Ovary (tissue), 7 donors: ENCODE measurements at regions not wholly inside any gene's neighbourhood (a gene's known extent, or its start where the extent isn't known, plus 50 kb on each side); places are given as distances from the start of the nearest gene placed in this dataset.

Experiments used
- DNase-seq, 5 donors: peaks; one replicate each; pipeline ENCODE4 v3.0.0-alpha.2; 2019 to 2020
- H3K27ac ChIP-seq, 2 donors: fragments of 200-600 bp; one replicate each; pipeline versions ENCODE4 v1.5.1 to v1.8.0; 2019 to 2022
- H3K27me3 ChIP-seq: fragments of 200-600 bp; one replicate; pipeline ENCODE4 v1.8.0; 2022
- H3K36me3 ChIP-seq: fragments of 200-600 bp; sonication (generic); one replicate; pipeline ENCODE4 v1.5.1; 2019
- H3K4me1 ChIP-seq: one replicate; pipeline ENCODE4 v1.8.1; 2013; ENCODE audit warnings: mild to moderate bottlenecking, moderate library complexity; ENCODE audit not compliant: insufficient read depth
- H3K4me3 ChIP-seq: fragments of 200-600 bp; sonication (generic); one replicate; pipeline ENCODE4 v1.5.1; 2017
- H3K9me3 ChIP-seq, 2 donors: fragments of 200-600 bp in 1 of 2; sonication (generic) in 1 of 2; one replicate each; pipeline versions ENCODE4 v1.5.1 to v1.8.1; 2013 to 2019; ENCODE audit warnings: mild to moderate bottlenecking in 1 of 2, moderate library complexity in 1 of 2
- CTCF ChIP-seq, 3 donors: fragments of 450-650 bp in 2 of 3; fragments of 200-600 bp in 1 of 3; IDR thresholded peaks; one replicate each; pipeline versions ENCODE4 v1.5.1 to v1.8.0; 2016 to 2022; ENCODE audit warnings: antibody characterized with exemption in 3 of 3, mild to moderate bottlenecking in 1 of 3
- EP300 ChIP-seq: sonication (generic); formaldehyde crosslinking; IDR thresholded peaks from one replicate; pipeline ENCODE4 v1.6.1; 2017; ENCODE audit warnings: antibody characterized with exemption
- POLR2A ChIP-seq: fragments of 450-650 bp; IDR thresholded peaks from one replicate; pipeline ENCODE4 v1.6.1; 2017; ENCODE audit warnings: antibody characterized with exemption, mild to moderate bottlenecking, moderate library complexity
- WGBS, 3 donors: extraction: QIAGEN DNeasy Blood & Tissue Kit in 1 of 3; methylation state at CpG; one replicate each; pipeline versions ENCODE4 v1.1.5 to v1.1.7; 2013 to 2017; 5-methylcytosine and 5-hydroxymethylcytosine counted together
- intact Hi-C, 4 donors: fragments of 100-400 bp; cut with DNase I; formaldehyde crosslinking; loops; one replicate each; pipeline versions ENCODE4 v1.11.0 to v1.15.1; 2022 to 2023
- donor health status: DM: no; HTN: no; CAD: no; lungs with moderate emphysema.
- donor health status: DM: no; HTN: no; CAD: no.
- donor health status: Bipolar disorder and iron deficiency.
- donor health status: DM: no; HTN: no; CAD: no.
- donor health status: DM: yes; HTN: yes; CAD: no.

DNA sequence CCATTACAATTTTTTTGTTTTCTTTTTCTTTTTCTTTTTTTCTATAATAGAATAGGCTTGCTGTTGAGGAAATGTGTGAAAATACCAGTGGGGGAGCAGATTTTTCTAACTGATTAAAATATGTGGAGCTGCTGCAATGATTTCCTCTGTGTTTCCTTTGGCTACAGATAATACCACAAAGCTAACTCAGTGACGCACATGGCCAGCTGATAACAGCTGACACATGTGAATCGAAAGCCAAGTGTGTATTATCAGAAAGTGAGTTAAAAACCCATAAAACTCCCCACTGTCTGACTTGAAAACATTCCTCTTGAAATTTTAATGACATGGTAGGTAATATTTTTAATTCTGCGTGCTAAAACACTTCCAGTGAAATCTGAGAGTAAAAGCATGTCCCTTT, 70.8 kb upstream of the AHI1 start:
- H3K4me3 ChIP-seq: no peak overlapping the region
- 4 to 6% (median 4%) methylated on average over 3 of the region's 3 CpGs for WGBS, 3 donors
- H3K36me3 ChIP-seq: no peaks in the 10 kb centered on the region
- DNase-seq: peak; percentile 17 to 38 (median 26)
- H3K27me3 ChIP-seq: no peaks in the 10 kb centered on the region
- TF ChIP-seq EP300: no peak
- no peak for TF ChIP-seq POLR2A
- TF ChIP-seq CTCF (IDR thresholded peaks at IDR 0.05): no peak
- intact Hi-C loops: no loop called here
- H3K4me1 ChIP-seq: no peaks in the 10 kb centered on the region
- H3K9me3 ChIP-seq: no peaks in the 10 kb centered on the region
- H3K27ac ChIP-seq: no peak overlapping the region

- no peaks in the 10 kb centered on the region for H3K4me1 ChIP-seq
- H3K36me3 ChIP-seq: no peaks in the 10 kb centered on the region
- H3K27me3 ChIP-seq: no peaks in the 10 kb centered on the region
- no peak for TF ChIP-seq CTCF (IDR thresholded peaks at IDR 0.05)
- no peak for TF ChIP-seq POLR2A
- TF ChIP-seq EP300: no peak
- intact Hi-C loops: no loop called here
- H3K4me3 ChIP-seq: no peak overlapping the region
- WGBS, 3 donors: 82 to 93% (median 87%) methylated on average over 1 of the region's 1 CpG
- H3K9me3 ChIP-seq: no peaks in the 10 kb centered on the region
- DNase-seq: no peak
- no peak overlapping the region for H3K27ac ChIP-seq
Measured at GRCh38 chr6:135572051-135572450, 74.5 kb upstream of the AHI1 start.

GRCh38 chr6:135575629-135576028, 78.1 kb upstream of the AHI1 start:
- H3K27ac ChIP-seq: no peak overlapping the region
- intact Hi-C loops: no loop called here
- H3K36me3 ChIP-seq: no peaks in the 10 kb centered on the region
- no peaks in the 10 kb centered on the region for H3K4me1 ChIP-seq
- no peak overlapping the region for H3K4me3 ChIP-seq
- WGBS, 3 donors: 91 to 93% (median 92%) methylated on average over 3 of the region's 3 CpGs
- no peak for DNase-seq
- no peak for TF ChIP-seq CTCF (IDR thresholded peaks at IDR 0.05)
- no peak for TF ChIP-seq EP300
- TF ChIP-seq POLR2A: no peak
- no peaks in the 10 kb centered on the region for H3K9me3 ChIP-seq
- H3K27me3 ChIP-seq: no peaks in the 10 kb centered on the region

DNA sequence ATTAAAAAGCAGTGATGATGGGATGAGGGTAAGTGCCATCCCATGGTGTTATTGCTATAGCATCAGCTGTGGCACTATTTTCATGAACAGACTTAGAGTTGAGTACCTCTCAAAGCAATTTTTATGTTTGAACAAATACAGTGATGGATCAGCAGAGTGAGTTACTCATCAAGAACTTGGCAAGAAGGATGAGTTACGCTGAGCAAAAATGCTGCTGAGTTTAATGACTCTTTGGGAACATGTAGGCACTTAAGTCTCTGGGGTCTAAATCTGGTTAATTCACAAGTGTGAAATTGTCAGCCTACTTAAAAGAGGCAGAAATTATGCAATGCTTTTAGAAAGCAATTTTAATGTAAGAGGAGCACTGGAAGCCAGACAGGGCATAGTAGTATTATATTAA, 78.5 kb upstream of the AHI1 start:
- TF ChIP-seq POLR2A (no peak), CTCF (IDR thresholded peaks at IDR 0.05) (no peak), EP300 (no peak)
- H3K4me3 ChIP-seq: no peak overlapping the region
- H3K4me1 ChIP-seq: no peaks in the 10 kb centered on the region
- no peaks in the 10 kb centered on the region for H3K9me3 ChIP-seq
- WGBS, 3 donors: 75 to 93% (median 92%) methylated on average over 1 of the region's 1 CpG
- intact Hi-C loops: no loop called here
- no peaks in the 10 kb centered on the region for H3K36me3 ChIP-seq
- no peaks in the 10 kb centered on the region for H3K27me3 ChIP-seq
- DNase-seq: no peak
- H3K27ac ChIP-seq: no peak overlapping the region

GRCh38 chr6:135577059-135577538, 79.6 kb upstream of the AHI1 start:
- 91 to 96% (median 96%) methylated on average over 1 of the region's 1 CpG for WGBS, 3 donors

More at GRCh38 chr6:135577059-135577538, 79.6 kb upstream of the AHI1 start:
- no peaks in the 10 kb centered on the region for H3K4me1 ChIP-seq
- no peak for DNase-seq
- H3K27me3 ChIP-seq: no peaks in the 10 kb centered on the region
- TF ChIP-seq EP300 (no peak), POLR2A (no peak), CTCF (IDR thresholded peaks at IDR 0.05) (no peak)
- no peaks in the 10 kb centered on the region for H3K36me3 ChIP-seq
- no peak overlapping the region for H3K4me3 ChIP-seq
- no peaks in the 10 kb centered on the region for H3K9me3 ChIP-seq
- intact Hi-C loops: no loop called here
- no peak overlapping the region for H3K27ac ChIP-seq
